T-helper 2 cell treated with Interferon-gamma antibody and Interleukin-4, amounts not matched to agents 100 ng/mL and 5 ng/mL, for 36 hours (primary cell): ENCODE measurements at regions not wholly inside any gene's neighbourhood (a gene's known extent, or its start where the extent isn't known, plus 50 kb on each side); places are given as distances from the start of the nearest gene placed in this dataset.

Source experiments
- intact Hi-C: fragments of 100-400 bp; cut with micrococcal nuclease; formaldehyde crosslinking; loops from one replicate; pipeline ENCODE4 v1.15.1; 2023

DNA sequence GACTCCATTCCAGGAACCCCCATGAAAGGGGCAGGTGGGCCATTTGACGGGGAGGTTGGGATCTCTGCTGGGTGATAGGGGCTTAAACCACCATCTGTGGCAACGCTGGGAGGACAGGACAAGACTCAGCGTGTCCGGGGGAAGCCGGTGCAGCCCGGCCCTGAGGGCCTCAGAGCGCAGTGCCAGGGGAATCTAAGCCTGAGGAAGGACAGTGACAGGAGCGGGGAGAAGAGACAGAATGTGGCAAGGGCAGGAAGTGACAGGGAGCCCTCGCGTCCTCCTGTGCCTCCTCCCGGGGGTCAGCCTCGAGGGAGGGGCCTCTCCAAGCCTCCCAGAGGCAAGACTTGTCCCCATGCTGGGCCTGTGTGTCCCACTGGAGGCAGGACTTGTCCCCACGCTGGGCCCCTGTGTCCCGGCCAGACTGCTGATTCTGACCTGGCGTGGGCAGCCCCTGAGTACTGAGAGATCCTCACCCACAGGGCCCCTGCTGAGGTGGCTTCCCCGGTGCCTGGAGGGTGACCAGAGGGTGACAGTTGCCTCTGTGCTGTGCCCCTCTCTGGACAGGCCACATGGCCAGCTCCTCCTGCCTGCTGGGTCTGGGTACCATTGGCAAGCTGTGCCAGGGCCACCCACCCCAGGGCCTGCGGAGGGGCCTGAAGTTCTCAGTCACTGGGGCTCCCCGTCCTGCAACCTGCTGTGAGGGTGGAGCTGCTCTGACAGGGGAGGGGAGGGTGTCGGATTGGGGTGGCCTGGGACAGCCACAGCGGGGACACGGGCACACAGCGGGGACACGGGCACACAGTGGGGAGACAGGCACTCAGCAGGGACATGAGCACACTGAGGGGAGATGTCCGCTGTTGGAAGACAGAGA lies 676.2 kb downstream of the BRD1 start:
- intact Hi-C loops, result no loop called here

DNA sequence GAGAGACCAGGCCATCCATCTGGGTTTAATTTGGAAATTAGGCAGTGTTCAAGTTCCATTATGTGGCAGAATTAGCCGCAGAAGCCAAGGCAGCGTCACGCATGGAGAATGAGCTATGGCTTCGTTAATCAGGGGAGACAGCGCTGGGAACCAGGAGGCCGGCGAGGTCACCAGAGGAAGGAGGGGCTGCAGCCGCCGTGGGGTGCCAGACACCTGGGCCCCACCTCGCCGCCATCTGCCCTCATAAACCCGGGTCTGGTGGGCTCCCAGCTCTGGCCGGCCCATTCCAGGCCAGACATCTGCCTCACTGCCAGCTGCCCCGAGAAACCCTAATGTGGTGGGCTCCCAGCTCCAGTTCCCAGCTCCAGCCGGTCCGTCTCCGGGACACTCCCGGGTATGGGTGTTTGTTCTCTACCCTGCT lies 676.9 kb downstream of the BRD1 start:
- intact Hi-C loops, result no loop called here

DNA sequence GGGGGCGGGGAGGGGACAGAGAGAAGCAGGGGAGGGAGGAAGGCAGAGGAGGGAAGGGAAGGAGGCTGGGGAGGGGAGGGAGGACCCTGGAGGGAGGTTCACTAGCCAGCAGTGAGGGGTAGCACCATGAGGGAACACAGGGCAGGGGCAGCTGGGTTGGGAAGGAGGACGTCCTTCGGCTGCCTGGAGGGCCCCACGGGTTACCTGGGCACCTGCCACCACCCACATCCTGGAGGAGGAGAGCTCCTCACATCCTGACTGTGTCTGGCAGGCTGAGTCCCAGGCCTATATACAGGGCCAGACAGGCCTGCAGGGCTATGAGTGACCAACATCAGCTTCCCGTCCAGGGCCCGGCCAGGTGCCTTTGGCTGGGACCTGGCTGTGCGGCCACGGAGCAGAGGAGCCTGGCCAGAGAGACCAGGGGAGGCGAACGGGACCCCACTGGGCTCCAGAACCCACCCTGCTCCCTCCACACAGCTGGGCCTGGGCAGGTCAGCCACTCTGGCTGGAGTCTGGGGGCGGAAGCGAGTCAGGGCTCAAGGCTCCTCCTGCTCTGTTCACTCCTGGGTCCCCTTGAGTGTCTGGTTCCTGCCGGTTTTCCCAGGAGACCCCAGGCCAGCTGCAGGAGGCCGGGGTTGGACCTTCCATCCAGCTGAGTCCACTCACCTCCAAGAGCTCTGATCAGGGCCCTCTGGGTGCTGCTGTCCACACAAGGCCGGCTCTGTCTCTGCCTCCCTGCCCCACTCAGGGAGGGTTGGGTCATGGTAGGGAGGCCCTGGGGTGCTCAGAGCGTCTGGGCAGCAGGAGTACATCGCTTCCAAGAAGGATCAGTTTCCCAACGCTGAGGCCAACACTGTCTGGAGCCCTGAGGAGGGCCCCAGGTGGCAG lies 677.7 kb downstream of the BRD1 start:
- intact Hi-C loops, result no loop called here

DNA sequence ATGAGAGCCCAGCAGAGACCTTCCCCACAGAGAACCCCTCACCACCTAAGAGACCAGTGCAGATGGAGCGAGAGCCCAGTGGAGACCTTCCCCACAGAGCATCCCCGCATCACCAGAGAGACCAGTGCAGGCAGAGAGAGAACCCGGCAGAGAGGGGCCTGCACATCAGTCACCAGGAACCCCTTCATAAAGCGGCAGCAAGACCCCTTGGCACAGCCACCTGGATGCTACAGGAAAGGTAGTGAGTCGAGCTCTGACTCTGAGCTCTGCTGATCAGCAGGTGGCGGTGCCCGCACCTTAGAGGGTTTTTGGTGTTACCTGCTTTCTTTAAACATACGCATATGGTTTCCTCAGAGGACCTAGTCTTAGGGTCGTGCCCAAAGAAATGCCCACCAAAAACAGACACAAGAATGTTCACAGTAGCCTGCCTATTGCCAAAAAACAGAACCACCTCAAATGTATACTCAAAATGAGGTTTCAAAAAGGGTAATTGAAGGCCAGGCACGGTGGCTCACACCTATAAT lies 678.7 kb downstream of the BRD1 start:
- intact Hi-C loops, result no loop called here

DNA sequence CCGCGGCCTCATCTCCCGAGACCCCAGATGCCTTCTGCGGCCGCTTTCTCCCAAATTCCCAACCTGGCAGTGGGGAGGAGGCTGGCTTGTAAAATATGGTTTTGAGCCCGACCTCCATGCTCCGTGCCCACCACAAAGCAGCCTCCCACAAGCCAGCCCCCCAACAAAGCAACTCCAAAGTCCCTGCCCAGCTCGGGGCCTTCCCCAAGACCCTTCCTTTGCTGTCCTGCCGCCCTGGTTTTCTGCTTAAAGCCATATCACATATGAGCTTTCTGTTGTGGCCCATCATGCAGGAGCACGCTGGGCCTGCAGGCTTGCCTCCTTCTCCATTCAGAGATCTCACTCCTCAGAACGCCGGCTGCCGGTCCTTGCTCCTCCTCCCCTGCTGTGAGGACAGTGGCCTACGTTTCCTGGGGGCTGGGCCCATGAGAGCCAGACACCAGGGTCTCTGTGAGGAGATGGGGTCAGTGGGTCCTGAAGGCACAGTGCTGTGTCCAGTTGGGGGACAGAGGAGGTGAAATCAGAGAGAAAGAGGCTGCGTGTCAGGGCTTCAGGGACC lies 680.0 kb downstream of the BRD1 start:
- intact Hi-C loops, result no loop called here

DNA sequence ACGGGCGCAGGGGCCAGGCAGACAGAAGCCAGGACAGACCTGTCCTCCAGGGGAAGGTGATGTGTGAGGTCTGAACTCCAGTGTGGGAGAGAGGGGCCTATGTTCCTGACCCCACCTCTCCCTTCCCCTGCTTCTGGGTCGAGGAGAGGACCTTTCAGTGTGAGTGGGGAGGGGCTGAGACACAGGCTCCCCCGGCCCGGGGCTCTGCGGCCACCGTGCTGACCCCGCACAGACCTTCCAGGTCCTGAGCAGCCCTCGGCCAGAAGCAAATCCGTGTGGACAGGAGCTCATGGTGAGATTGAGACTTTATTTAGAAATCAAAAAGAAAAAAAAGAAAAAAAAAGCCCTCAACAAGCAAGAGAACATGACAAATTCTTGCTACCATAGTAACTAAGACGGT lies 680.5 kb downstream of the BRD1 start:
- intact Hi-C loops, result no loop called here

DNA sequence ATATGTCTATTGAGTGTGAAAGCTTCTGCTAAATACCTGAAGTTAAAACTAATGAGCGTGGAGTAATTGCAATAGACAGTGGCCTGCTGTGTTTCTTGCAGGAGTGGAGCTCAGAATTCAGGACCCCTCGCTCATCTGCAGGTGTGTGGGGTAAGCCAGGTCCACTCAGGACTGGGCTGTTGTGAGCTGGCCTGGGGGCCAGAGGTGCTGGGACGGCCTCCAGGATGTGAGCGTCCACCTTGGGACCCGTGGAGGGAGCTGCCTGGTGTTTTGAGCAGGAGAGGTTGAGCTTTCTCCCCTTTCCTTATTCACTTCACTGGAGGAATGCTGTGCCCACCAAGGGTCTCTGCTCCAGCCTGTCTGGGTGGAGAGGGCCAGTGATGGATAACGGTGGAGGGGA lies 681.2 kb downstream of the BRD1 start:
- intact Hi-C loops, result no loop called here

DNA sequence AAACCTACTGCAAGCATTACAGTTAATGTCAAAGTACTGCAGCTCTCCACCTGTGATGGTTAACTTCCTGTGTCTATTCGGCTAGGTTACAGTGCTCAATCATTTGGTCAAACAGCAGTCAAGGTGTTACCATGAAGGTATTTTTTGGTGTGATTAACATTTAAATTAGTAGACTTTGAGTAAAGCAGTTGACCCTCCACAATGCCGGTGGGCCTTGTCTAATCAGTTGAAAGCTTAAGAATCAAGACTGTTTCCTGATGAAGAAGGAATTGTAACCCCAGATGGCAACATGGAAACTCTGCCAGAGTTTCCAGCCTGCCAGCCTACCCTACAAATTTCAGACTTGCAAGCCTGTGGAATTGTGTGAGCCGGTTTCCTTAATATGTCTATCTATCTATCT lies 683.9 kb downstream of the BRD1 start:
- intact Hi-C loops, result no loop called here

DNA sequence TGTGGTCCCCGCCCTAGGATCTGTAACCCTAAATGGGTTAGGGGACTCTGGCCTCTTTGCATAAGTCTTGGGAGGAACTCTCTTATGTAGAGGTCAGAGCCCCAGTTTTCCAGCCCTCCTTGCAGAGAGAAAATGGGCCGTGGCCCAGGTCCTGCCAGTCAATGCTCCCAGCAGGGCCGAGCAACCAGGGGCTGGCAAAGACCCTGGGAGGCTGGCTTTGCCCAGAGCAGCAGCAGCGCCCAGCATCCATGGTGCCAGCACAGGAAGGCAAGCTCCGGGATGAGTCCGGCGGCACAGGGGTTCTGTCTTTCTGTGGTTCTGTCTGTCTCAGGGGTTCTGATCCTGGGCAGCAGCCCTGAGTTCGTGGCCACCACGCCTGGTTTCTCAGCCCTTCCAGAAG lies 684.8 kb downstream of the BRD1 start:
- intact Hi-C loops, result no loop called here

DNA sequence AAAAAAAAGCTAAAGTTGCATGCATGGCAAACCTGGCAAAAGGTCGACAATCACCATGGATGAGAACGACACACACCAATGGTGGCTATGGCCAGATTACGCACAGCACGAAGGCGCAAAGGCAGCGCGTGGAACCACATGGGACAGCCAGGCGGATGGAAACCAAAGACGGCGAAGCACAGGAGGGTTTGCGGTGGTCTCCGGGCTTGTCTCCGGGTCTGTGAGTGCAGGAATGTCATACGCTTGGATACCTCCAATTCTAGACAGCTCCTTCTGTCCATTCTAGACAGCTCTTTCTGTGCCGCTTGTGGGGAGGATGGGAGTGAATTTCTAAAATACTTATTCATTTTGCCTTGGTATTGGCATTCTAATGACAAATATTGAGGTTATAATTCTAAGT lies 685.4 kb downstream of the BRD1 start:
- intact Hi-C loops, result no loop called here

DNA sequence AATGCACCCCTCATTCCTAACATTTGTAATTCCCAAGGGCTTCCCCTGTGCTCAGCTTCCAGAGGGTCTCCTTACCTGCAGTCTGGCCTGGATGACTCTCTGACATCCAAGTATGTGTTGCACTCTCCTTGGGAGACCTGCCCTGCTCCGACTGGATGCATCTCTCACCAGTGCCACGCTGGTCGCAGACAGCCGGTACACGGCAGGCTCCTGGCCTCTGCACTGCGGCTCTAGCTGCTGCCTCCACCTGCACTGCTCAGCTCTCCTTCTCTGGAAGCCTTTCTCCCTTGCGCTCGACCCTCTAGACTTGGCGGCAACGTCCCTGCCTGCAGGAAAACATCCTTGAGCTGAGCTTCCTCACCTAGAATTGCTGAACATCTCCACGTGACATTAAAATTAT lies 685.9 kb downstream of the BRD1 start:
- intact Hi-C loops, result no loop called here

DNA sequence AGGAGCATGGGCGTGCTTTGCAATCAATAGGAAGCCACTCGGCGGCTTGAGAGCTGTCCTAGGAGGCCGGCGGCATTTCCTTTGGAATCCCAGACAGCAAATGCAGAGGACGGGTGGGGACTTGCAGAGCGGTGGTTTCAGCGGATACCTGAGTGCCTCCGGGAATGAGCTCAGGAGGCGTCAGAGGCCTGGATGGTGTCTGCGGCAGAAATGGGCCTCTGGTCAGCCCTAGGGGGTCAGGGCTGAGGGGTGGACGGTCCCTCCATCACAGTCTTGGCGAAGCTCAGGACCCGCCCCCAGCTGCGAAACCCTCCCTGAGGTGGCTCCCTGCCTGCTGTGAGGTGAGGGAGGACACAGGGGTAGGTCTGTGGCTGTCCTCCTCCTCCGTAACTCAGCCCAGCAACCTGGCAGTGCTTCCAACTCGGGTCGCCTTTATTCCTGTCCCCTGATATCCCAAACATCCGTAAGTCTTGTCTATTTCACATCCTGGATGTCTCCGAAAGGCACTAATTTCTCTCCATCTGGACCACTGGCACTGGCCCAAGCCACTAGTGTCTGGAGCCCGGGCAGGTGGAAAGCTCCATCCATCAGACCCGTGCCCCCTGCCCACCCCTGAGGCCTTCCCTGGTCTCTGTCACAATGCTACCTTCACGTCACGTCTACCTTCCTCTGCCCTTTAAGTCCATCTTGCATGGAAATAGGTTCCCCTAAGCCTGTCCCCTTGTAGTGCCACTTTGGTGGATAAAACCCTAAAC lies 686.6 kb downstream of the BRD1 start:
- intact Hi-C loops, result no loop called here

DNA sequence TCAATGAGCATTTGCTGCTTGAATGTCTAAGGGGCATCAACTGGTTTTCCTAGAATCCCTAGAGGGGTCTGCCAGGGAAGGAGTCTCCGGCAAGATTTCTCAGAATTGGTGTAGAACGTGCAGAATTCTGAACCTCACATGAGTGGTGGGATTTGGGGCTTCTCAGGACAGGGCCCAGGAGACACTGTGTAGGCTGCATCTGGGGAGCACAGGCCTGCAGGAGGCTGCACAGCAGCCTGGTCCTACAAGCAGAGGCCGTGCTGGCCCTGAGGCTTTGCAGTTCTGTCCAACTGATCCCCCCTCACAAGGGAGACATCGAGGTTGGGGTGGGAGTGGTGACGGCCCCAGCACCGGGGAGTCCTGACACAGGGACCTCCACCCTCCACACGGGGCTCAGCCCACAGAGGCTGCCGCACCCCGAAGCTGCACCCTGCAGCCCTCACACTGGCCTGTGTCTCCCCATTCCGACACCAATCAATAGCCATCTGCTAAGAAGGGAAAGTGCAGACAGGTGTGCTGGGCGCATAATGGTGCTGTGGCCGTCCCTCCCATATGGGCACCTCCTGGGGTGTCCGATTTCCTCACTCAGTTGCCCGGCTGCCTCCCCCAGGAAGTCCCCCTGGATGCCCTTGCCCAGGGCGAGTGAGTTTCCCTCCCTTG lies 688.1 kb downstream of the BRD1 start:
- intact Hi-C loops, result no loop called here

DNA sequence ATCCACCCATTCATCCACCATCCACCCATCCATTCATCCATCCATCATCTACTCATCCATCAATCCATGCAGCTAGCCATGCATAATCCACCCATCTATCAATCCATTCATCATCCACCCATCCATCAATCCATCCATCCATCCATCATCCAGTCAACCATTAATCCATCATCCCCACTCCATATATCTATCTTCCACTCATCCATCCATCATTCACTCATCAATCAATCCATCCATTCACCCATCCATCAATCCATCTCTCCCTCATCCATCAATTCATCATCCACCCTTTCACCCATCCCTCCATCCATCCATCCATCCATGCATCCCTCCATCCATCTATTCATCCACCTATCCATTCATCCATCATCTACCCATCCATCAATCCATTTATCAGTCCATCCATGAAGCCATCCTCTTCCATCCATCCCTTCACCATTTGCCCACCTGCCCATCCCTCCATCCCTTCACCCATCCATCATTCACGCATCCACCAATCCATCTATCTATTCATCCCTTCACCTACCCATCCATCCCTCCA lies 689.4 kb downstream of the BRD1 start:
- intact Hi-C loops, result no loop called here

DNA sequence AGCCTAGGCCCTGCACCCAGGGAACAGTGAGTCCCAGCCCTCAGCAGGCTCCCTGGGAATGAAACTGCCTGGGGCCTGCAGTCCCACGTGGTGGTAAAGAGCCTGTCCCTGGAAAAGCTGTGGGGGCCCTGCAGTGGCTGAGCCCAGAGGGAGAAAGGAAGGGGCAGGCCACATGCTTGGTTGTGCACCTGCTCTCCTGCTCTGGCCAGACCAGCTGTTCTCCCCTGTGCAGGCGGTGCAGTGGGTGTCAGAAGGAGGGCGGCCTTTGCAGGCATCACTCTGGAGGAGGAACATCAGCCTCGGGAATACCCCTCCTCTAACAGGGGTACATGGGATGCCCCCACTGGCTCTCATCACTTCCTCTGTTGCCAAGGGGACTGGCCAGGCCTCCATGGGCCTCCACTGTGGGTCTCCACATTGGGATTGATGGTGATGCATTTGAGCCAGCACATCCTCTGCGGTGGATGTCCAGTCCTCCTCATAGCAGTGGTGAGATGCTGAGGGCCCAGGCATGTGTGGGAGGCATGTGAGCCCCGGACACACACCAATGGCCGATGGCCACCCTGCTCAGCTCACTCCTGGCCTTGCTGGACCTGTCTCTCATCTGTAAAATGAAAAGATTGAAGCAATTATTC lies 690.4 kb downstream of the BRD1 start:
- intact Hi-C loops, result no loop called here

DNA sequence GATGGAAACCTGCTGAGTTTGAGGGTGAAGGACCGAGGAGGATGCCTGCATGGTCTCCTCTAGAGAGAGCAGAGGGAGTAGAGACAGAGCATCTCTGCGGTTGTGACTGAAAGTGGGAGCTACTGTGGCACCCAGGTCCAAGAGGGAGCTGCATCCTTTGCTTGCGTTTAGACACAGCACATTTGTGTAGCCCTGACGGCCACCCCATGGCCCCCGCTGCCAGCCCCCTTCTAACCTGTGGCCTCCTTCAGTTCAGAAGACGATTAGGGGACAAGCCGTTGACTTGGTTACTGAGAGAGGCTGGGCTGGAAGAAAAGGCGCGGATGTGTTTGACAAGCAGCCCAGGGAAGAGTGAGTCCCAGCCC lies 690.9 kb downstream of the BRD1 start:
- intact Hi-C loops, result no loop called here

DNA sequence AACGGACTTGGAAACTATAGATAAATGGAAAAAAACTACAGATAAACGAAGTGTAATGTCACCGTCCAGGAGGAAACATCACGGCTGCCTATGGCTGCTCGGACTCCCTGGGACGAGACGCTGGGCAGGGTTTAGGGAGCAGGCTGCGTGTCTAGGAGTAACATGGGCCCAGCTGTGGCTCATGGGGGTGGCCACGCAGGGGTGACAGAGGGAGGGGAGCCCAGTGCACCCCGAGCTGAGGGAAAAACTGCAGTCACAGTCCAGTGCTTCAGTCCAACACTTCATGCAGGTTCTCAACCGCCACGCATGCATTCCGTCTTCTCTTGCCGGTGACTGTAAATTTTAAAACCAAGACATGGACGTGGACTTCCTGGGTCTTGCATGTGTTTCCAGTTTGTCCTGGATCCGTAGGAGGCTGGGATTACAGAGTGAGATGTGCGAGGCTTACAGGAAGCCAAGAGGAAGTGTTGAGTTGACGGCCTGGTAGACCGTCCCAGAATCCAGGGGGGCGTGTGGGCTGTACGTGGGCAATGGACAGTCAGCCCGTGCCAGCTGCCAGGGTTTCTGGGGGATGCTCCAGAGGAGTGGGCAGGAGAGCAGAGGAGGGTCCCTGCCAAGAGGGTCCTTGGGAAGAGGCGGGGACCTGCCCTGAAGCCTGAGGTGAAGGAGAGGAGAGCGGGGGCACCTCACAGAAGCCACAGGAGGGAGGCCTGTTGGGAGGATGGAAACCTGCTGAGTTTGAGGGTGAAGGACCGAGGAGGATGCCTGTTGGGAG lies 691.4 kb downstream of the BRD1 start:
- intact Hi-C loops, result no loop called here

DNA sequence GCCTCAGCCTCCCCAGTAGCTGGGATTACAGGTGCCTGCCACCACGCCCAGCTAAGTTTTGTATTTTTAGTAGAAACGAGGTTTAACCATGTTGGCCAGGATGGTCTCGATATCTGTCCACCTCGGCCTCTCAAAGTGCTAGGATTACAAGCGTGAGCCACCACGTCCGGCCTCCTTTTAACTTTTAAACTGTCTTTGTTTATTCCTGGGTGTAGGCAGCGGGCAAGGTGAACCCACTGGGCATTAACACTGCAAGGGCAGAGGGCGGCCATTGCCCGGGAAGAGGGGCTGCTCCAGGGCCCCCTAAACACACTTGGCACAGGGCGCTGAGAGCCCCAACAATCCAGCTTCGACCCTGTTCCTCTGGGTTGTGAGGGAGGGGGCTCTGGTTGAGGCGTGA lies 693.6 kb downstream of the BRD1 start:
- intact Hi-C loops, result no loop called here

DNA sequence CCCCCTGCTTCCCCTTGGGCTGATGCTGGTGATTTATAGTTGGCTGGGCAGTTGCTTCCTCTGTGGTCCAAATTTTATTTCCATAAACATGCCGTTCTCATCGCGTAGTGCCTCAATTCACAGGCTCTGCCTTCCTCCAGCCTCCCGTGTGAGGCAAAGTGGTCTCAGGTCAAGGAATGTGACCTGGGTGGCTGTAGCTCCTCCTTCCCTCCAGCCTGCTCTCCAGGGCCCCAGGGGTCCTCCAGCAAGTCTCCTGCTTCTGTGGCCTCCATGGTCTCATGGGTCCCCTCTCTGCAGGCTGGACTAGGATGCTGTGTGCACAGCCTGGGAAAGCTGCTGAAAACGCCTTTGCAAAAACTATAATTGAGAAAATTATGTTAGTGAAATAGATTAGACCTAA lies 694.1 kb downstream of the BRD1 start:
- intact Hi-C loops, result no loop called here
